Activated CD4-positive, alpha-beta memory T cell treated with anti-CD3 and anti-CD28 coated beads for 36 hours (primary cell): ENCODE measurements at regions not wholly inside any gene's neighbourhood (a gene's known extent, or its start where the extent isn't known, plus 50 kb on each side); places are given as distances from the start of the nearest gene placed in this dataset.

Experiments
- CTCF ChIA-PET: fragments of 350-600 bp; sonication (Branson Sonifier 250); formaldehyde crosslinking; loops from one replicate; lab custom pipeline; 2021; ENCODE audit warnings: antibody characterized with exemption, inconsistent platforms; lab: Charles Lee
- POLR2A ChIA-PET: fragments of 350-600 bp; sonication (Branson Sonifier 250); formaldehyde crosslinking; loops from one replicate; lab custom pipeline; 2021; ENCODE audit warnings: antibody characterized with exemption; lab: Charles Lee
- DNase-seq: peaks from one replicate; pipeline ENCODE4 v3.0.0-alpha.2; 2020
- H3K27ac Mint-ChIP-seq: one replicate; pipeline ENCODE4 v1.8.0; 2021; ENCODE audit warnings: mixed read lengths
- H3K27me3 Mint-ChIP-seq: one replicate; pipeline ENCODE4 v1.8.0; 2021; ENCODE audit warnings: mixed read lengths
- H3K36me3 Mint-ChIP-seq: one replicate; pipeline ENCODE4 v1.8.0; 2021; ENCODE audit warnings: mixed read lengths
- H3K4me1 Mint-ChIP-seq: one replicate; pipeline ENCODE4 v1.8.0; 2021; ENCODE audit warnings: low read depth, mixed read lengths
- H3K4me3 Mint-ChIP-seq: one replicate; pipeline ENCODE4 v1.8.0; 2021; ENCODE audit warnings: mild to moderate bottlenecking, mixed read lengths
- H3K9me3 Mint-ChIP-seq: one replicate; pipeline ENCODE4 v1.8.0; 2021; ENCODE audit warnings: mixed read lengths
- intact Hi-C: fragments of 100-400 bp; cut with micrococcal nuclease; formaldehyde crosslinking; loops from one replicate; pipeline ENCODE4 v1.15.1; 2023

GRCh38 chr2:41911033-41911432, 136.8 kb upstream of the PKDCC start:
- DNase-seq, result no peak
- ChIA-PET POLR2A (no interaction called here), CTCF (no interaction called here)
- H3K36me3 Mint-ChIP-seq, result no peaks in the 10 kb centered on the region
- no peak overlapping the region for H3K4me3 Mint-ChIP-seq
- H3K9me3 Mint-ChIP-seq, result no peaks in the 10 kb centered on the region
- no peak overlapping the region for H3K27ac Mint-ChIP-seq
- no peaks in the 10 kb centered on the region for H3K4me1 Mint-ChIP-seq
- H3K27me3 Mint-ChIP-seq, result peaks cover 5% of the 10 kb centered on the region
- intact Hi-C loops, result no loop called here

GRCh38 chr2:41912337-41912736, 135.5 kb upstream of the PKDCC start:
- H3K9me3 Mint-ChIP-seq, result no peaks in the 10 kb centered on the region
- H3K4me3 Mint-ChIP-seq, result no peak overlapping the region
- H3K4me1 Mint-ChIP-seq, result no peaks in the 10 kb centered on the region
- intact Hi-C loops, result no loop called here
- ChIA-PET POLR2A (no interaction called here), CTCF (no interaction called here)
- H3K27ac Mint-ChIP-seq, result no peak overlapping the region
- H3K36me3 Mint-ChIP-seq, result no peaks in the 10 kb centered on the region
- no peak for DNase-seq
- H3K27me3 Mint-ChIP-seq, result peaks cover 3% of the 10 kb centered on the region

- H3K9me3 Mint-ChIP-seq, result no peaks in the 10 kb centered on the region
- H3K4me3 Mint-ChIP-seq, result no peak overlapping the region
- POLR2A ChIA-PET, result no interaction called here
- H3K27ac Mint-ChIP-seq, result no peak overlapping the region
- no peaks in the 10 kb centered on the region for H3K4me1 Mint-ChIP-seq
- intact Hi-C loops, result no loop called here
- H3K27me3 Mint-ChIP-seq, result peaks cover 3% of the 10 kb centered on the region
- CTCF ChIA-PET, result no interaction called here
- H3K36me3 Mint-ChIP-seq, result no peaks in the 10 kb centered on the region
- no peak for DNase-seq
Observed at GRCh38 chr2:41912776-41913175, 135.0 kb upstream of the PKDCC start.

- Mint-ChIP-seq H3K27me3 (peaks cover 3% of the 10 kb centered on the region), H3K9me3 (no peaks in the 10 kb centered on the region), H3K27ac (no peak overlapping the region), H3K36me3 (no peaks in the 10 kb centered on the region), H3K4me3 (no peak overlapping the region), H3K4me1 (no peaks in the 10 kb centered on the region)
- ChIA-PET CTCF (no interaction called here), POLR2A (no interaction called here)
- intact Hi-C loops, result no loop called here
- no peak for DNase-seq
Observed at GRCh38 chr2:41913311-41913710, 134.5 kb upstream of the PKDCC start.

GRCh38 chr2:41913921-41914609, 133.8 kb upstream of the PKDCC start:
- CTCF ChIA-PET, result no interaction called here
- Mint-ChIP-seq H3K27me3 (peaks cover 3% of the 10 kb centered on the region), H3K4me3 (no peak overlapping the region), H3K27ac (no peak overlapping the region), H3K4me1 (no peaks in the 10 kb centered on the region), H3K36me3 (no peaks in the 10 kb centered on the region), H3K9me3 (no peaks in the 10 kb centered on the region)
- intact Hi-C loops, result no loop called here
- POLR2A ChIA-PET, result no interaction called here
- no peak for DNase-seq

- no peak for DNase-seq
- Mint-ChIP-seq H3K36me3 (no peaks in the 10 kb centered on the region), H3K4me3 (no peak overlapping the region), H3K27me3 (no peaks in the 10 kb centered on the region), H3K9me3 (no peaks in the 10 kb centered on the region), H3K27ac (no peak overlapping the region), H3K4me1 (no peaks in the 10 kb centered on the region)
- intact Hi-C loops, result loop anchor here (5.0 kb wide), 1 partner anchor 83 kb away; no protein-coding TSS in a partner anchor
- CTCF ChIA-PET, result no interaction called here
- POLR2A ChIA-PET, result no interaction called here
Observed at GRCh38 chr2:41914936-41915335, 132.9 kb upstream of the PKDCC start.

GRCh38 chr2:41916177-41916576, 131.6 kb upstream of the PKDCC start:
- no peak overlapping the region for H3K27ac Mint-ChIP-seq
- no peaks in the 10 kb centered on the region for H3K27me3 Mint-ChIP-seq
- H3K4me3 Mint-ChIP-seq, result no peak overlapping the region
- intact Hi-C loops, result loop anchor here (5.0 kb wide), 1 partner anchor 84 kb away; no protein-coding TSS in a partner anchor
- ChIA-PET POLR2A (no interaction called here), CTCF (no interaction called here)
- no peaks in the 10 kb centered on the region for H3K4me1 Mint-ChIP-seq
- no peaks in the 10 kb centered on the region for H3K36me3 Mint-ChIP-seq
- no peak for DNase-seq
- H3K9me3 Mint-ChIP-seq, result no peaks in the 10 kb centered on the region

- intact Hi-C loops, result loop anchor here (5.0 kb wide), 1 partner anchor 85 kb away; no protein-coding TSS in a partner anchor
- Mint-ChIP-seq H3K4me3 (no peak overlapping the region), H3K4me1 (no peaks in the 10 kb centered on the region), H3K36me3 (no peaks in the 10 kb centered on the region), H3K27ac (no peak overlapping the region), H3K9me3 (no peaks in the 10 kb centered on the region), H3K27me3 (no peaks in the 10 kb centered on the region)
- ChIA-PET POLR2A (no interaction called here), CTCF (no interaction called here)
- no peak for DNase-seq
Observed at GRCh38 chr2:41917587-41917986, 130.2 kb upstream of the PKDCC start.

GRCh38 chr2:41919135-41919534, 128.7 kb upstream of the PKDCC start:
- Mint-ChIP-seq H3K4me3 (no peak overlapping the region), H3K4me1 (no peaks in the 10 kb centered on the region), H3K36me3 (no peaks in the 10 kb centered on the region), H3K27me3 (no peaks in the 10 kb centered on the region), H3K27ac (no peak overlapping the region), H3K9me3 (no peaks in the 10 kb centered on the region)
- intact Hi-C loops, result loop anchor here (5.0 kb wide), 1 partner anchor 87 kb away; no protein-coding TSS in a partner anchor
- CTCF ChIA-PET, result no interaction called here
- no peak for DNase-seq
- POLR2A ChIA-PET, result no interaction called here

- ChIA-PET CTCF (no interaction called here), POLR2A (interaction anchor here (0.6 kb wide), 1 partner anchor 12 kb away, joined by 3 read pairs; no protein-coding TSS in a partner anchor)
- H3K4me1 Mint-ChIP-seq, result no peaks in the 10 kb centered on the region
- intact Hi-C loops, result no loop called here
- no peak for DNase-seq
- no peaks in the 10 kb centered on the region for H3K27me3 Mint-ChIP-seq
- no peak overlapping the region for H3K27ac Mint-ChIP-seq
- H3K36me3 Mint-ChIP-seq, result no peaks in the 10 kb centered on the region
- H3K4me3 Mint-ChIP-seq, result no peak overlapping the region
- H3K9me3 Mint-ChIP-seq, result peaks cover 4% of the 10 kb centered on the region
Observed at GRCh38 chr2:41920181-41920580, 127.6 kb upstream of the PKDCC start.

- intact Hi-C loops, result no loop called here
- Mint-ChIP-seq H3K4me1 (no peaks in the 10 kb centered on the region), H3K9me3 (peaks cover 8% of the 10 kb centered on the region), H3K36me3 (no peaks in the 10 kb centered on the region), H3K4me3 (no peak overlapping the region), H3K27me3 (no peaks in the 10 kb centered on the region), H3K27ac (no peak overlapping the region)
- POLR2A ChIA-PET, result no interaction called here
- DNase-seq, result no peak
- CTCF ChIA-PET, result no interaction called here
Observed at GRCh38 chr2:41920812-41921211, 127.0 kb upstream of the PKDCC start.

GRCh38 chr2:41922177-41922576, 125.6 kb upstream of the PKDCC start:
- no peak for DNase-seq
- Mint-ChIP-seq H3K27ac (no peak overlapping the region), H3K27me3 (no peaks in the 10 kb centered on the region), H3K4me1 (no peaks in the 10 kb centered on the region), H3K4me3 (no peak overlapping the region), H3K36me3 (no peaks in the 10 kb centered on the region), H3K9me3 (peaks cover 8% of the 10 kb centered on the region)
- CTCF ChIA-PET, result no interaction called here
- POLR2A ChIA-PET, result no interaction called here
- intact Hi-C loops, result no loop called here

- no peaks in the 10 kb centered on the region for H3K4me1 Mint-ChIP-seq
- ChIA-PET CTCF (no interaction called here), POLR2A (no interaction called here)
- H3K27ac Mint-ChIP-seq, result no peak overlapping the region
- DNase-seq, result no peak
- H3K27me3 Mint-ChIP-seq, result no peaks in the 10 kb centered on the region
- intact Hi-C loops, result no loop called here
- H3K36me3 Mint-ChIP-seq, result no peaks in the 10 kb centered on the region
- H3K4me3 Mint-ChIP-seq, result no peak overlapping the region
- peaks cover 8% of the 10 kb centered on the region for H3K9me3 Mint-ChIP-seq
Observed at GRCh38 chr2:41923156-41923786, 124.5 kb upstream of the PKDCC start.
